HG03064 (cell line): ENCODE measurements at regions not wholly inside any gene's neighbourhood (a gene's known extent, or its start where the extent isn't known, plus 50 kb on each side); places are given as distances from the start of the nearest gene placed in this dataset.

ENCODE experiments used
- ATAC-seq: cut with Tn5 transposase; IDR thresholded peaks from one replicate; pipeline ENCODE4 v1.9.1; 2021; ENCODE audit warnings: low read depth; ENCODE audit not compliant: unreplicated experiment

DNA sequence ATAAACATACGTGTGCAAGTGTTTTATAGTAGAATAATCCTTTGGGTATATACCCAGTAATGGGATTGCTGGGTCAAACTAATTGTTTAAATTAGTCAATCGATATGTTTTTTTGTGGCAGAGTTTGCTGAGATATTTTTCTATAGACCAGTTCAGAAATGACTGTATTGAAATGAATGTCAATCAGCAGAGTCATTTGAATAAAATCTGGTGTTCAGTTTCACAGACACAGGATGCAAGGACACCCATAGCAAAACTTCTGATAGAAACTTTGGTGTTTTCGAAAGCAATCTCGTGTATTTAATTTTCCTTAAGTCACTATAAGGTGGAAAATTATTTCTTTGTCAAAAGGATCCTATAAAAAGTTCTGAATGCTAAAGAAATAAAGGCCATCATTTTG is 434.4 kb downstream of the RAP2B start:
- ATAC-seq = no peak

DNA sequence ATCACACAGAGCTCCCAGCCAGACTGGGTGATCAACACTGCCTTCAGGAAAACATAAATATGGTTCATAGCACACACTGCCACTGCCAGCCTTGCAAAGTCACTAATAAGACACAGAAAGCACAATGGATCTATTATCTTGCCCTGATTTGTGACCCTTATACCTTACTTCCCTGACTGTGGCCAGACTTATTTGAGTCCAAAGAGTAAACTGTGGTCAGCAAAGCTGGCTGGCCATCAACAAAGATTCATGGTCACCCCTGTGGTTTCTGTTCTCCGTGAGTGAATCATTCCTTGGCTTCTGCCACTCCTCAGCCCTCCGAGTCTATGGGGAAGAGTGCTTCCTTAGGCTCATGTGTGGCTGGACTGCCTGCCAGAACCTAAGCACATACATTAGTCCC is 437.7 kb downstream of the RAP2B start:
- ATAC-seq = no peak

DNA sequence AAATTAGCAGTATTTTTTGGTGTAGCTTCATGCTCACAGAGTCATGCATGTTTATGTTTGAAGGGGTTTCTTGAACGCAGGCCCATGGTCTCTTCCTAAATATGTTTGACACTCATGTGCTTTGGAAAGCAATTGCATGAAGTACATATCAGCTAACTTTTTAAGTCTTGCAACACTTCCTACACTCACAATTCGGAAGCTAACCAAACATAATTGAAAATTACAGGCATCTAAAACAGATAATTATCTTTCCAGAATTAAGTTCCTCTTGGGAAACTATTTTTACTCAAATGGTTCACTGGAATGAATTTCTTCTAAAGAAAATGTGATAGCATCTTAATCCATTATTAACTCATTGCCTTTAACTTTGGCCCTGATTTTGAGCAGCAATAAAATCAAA is 438.9 kb downstream of the RAP2B start:
- no peak for ATAC-seq

- ATAC-seq = no peak
Observed at GRCh38 chr3:153601374-153601853, 439.4 kb downstream of the RAP2B start.

- ATAC-seq = no peak
Observed at GRCh38 chr3:153602801-153603200, 440.8 kb downstream of the RAP2B start.

GRCh38 chr3:153614140-153614539 is 452.1 kb downstream of the RAP2B start:
- no peak for ATAC-seq

- ATAC-seq = no peak
Observed at GRCh38 chr3:153614563-153614962, 452.5 kb downstream of the RAP2B start.

GRCh38 chr3:153615863-153616262 is 453.8 kb downstream of the RAP2B start:
- no peak for ATAC-seq

GRCh38 chr3:153617463-153617862 is 455.4 kb downstream of the RAP2B start:
- no peak for ATAC-seq

GRCh38 chr3:153618176-153618575 is 456.1 kb downstream of the RAP2B start:
- ATAC-seq = no peak

GRCh38 chr3:153619268-153619667 is 457.2 kb downstream of the RAP2B start:
- ATAC-seq = no peak

- peak; percentile 96 for ATAC-seq
Observed at GRCh38 chr3:153621953-153622352, 459.9 kb downstream of the RAP2B start.

DNA sequence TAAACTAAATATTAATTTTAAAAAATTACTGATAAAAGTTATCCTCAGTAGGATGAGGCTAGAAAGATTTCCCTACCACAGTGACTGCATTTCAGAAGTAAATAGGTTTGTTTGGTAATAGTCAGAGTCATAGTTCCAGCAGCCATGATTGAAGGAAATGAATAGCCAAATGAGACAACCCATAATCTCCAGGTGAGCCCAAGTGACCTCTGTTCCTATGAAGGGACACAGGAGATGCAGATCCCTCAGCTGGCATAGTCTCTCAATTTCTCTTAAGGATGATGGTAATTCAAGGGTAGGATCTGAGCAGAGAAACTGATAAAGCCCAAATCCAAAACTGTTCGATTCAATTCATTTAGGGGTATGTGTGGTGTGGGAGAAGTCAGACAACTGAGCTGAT is 461.8 kb downstream of the RAP2B start:
- no peak for ATAC-seq

GRCh38 chr3:153624310-153625030 is 462.4 kb downstream of the RAP2B start:
- ATAC-seq = no peak

DNA sequence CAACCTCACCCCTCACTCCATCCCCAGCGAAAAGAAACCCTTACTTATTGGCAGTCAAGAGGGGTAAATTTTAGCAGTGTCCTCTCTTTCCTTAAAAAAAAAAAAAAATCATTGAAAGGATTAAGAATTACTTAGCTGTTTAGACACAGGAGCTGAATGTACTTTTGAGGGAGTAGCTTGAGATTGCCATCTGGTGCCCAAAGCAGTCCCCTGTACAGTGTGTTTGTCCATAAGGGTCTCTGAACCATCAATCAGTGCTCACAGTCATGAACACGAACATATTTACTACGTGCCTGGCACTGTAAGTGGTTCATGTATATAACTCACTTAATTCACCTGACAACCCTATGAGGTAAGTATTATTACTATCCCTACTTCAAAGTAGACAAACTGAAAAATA is 463.5 kb downstream of the RAP2B start:
- ATAC-seq = no peak

DNA sequence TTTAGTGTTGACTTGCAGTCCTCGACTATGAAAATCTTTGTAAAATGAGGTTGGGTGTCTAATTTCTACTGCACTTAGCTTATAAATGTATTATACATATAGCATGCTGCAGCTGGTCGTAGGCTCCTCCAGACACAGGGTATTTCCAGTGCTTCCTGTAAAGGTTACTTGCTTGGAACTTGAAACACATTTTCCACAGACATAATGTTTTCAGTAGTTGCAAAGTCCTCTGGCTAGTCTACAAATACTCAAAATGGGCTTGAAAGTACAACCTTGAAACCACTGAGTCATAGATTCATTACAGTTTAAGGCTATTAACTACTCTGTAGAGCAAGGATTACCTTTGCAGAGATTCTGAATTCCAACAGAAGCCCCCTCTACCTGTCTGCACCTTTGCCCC is 464.1 kb downstream of the RAP2B start:
- ATAC-seq = no peak

- peak; percentile 46 for ATAC-seq
Observed at GRCh38 chr3:153628591-153628990, 466.6 kb downstream of the RAP2B start.

- ATAC-seq = no peak
Observed at GRCh38 chr3:153629148-153629547, 467.1 kb downstream of the RAP2B start.

DNA sequence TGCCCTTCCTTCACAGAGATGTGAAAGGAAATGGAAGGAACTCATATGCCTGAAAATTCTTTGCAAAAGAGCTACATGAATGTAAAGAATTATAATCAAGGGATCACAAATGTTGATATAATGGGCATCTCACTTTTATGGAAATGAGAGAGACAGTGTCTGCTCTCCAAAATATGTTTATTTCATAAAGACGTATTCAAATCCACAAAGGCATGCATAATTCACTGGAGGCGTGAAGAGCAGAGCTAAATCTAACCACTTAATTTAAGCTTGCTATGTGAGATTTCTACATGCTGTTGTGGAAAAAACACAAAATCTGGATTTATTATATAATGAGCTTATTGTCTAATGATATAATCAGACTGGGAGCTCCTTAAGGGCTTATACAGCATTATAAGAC is 469.1 kb downstream of the RAP2B start:
- no peak for ATAC-seq

DNA sequence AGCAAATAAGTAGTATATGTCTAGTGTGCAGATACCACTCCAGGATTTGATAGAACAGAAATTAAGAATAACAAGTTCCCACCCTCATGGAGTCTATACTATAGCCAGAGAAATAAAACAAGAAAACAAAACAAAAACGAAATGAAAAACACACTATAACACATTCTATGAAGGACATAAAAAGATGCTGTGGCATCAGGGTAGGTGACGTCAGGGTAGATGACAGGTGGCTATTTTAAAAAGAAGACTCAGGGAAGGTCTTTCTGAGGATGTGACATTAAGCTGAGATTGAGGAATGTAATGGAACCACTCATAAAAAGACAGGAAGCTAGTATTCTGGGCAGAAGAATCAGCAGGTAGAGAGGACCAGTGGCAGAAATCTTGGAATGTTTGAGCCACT is 469.6 kb downstream of the RAP2B start:
- ATAC-seq = no peak

DNA sequence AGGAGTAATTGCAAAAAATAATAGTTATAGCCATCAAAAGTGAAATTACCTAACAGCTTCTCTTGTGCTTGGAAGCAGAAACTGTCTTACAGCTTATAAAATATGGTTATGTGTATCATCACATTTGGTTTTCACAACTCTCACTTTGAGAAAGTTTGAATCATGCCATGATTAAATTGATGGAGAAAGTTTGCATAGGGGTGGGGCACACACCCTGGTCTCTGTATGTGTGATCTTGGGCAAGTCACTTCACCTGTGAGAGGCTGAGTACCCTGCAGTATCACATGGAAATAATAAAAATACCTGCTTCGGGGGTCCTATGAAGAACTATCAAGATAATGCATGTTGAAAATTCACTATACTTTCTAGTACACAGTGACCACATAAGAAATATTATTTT is 471.4 kb downstream of the RAP2B start:
- no peak for ATAC-seq

GRCh38 chr3:153634683-153635082 is 472.7 kb downstream of the RAP2B start:
- ATAC-seq = no peak

DNA sequence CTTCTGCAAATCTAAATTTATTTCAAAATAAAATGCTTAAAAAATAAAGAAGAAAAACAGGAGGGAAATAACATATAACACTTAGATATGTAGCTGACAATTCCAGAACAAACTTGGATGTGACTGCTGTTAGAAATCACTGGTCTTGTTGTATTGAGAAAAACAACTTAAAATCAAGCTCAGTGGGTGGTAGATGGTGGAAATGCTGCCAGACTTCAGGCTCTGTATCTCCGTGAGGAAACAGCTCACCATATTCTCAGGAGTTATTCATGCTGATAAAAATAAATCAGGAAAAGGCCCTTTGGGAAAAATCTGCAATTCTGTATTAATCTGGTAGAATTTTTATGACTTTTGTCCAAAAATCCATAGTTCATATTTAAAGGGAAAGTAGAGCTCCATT is 477.6 kb downstream of the RAP2B start:
- no peak for ATAC-seq
